ENCODE measurements at regions not wholly inside any gene's neighbourhood (a gene's known extent, or its start where the extent isn't known, plus 50 kb on each side); places are given as distances from the start of the nearest gene placed in this dataset.
A peak's percentile ranks its signal among the peaks of the same experiment; 100 is the strongest.
"Not testable (repeated sequence)": the region's sequence is repeated elsewhere in the genome, so short reads cannot be mapped to it uniquely, and the experiment has no call there.

- no peak for DNase-seq
Observed at GRCh38 chr5:103904651-103905050, 342.1 kb upstream of the NUDT12 start.

GRCh38 chr5:103902893-103903292 lies 340.3 kb upstream of the NUDT12 start:
- DNase-seq, result no peak

- no peak for DNase-seq
Observed at GRCh38 chr5:103901885-103902284, 339.3 kb upstream of the NUDT12 start.

- DNase-seq, result no peak
Observed at GRCh38 chr5:103896593-103896992, 334.0 kb upstream of the NUDT12 start.

GRCh38 chr5:103895738-103896137 lies 333.1 kb upstream of the NUDT12 start:
- no peak for DNase-seq

- DNase-seq, result peak; percentile 72
Observed at GRCh38 chr5:103894882-103895281, 332.3 kb upstream of the NUDT12 start.

- no peak for DNase-seq
Observed at GRCh38 chr5:103891151-103891550, 328.6 kb upstream of the NUDT12 start.

GRCh38 chr5:103890313-103890712 lies 327.7 kb upstream of the NUDT12 start:
- no peak for DNase-seq

GRCh38 chr5:103889500-103890209 lies 327.1 kb upstream of the NUDT12 start:
- no peak for DNase-seq

- no peak for DNase-seq
Observed at GRCh38 chr5:103886826-103887225, 324.2 kb upstream of the NUDT12 start.

- DNase-seq, result no peak
Observed at GRCh38 chr5:103883143-103883542, 320.6 kb upstream of the NUDT12 start.

GRCh38 chr5:103881560-103881959 lies 319.0 kb upstream of the NUDT12 start:
- no peak for DNase-seq

GRCh38 chr5:103867857-103868598 lies 305.4 kb upstream of the NUDT12 start:
- no peak for DNase-seq

- no peak for DNase-seq
Observed at GRCh38 chr5:103866169-103866568, 303.6 kb upstream of the NUDT12 start.

- DNase-seq, result no peak
Observed at GRCh38 chr5:103862398-103862797, 299.8 kb upstream of the NUDT12 start.

GRCh38 chr5:103860327-103860726 lies 297.7 kb upstream of the NUDT12 start:
- no peak for DNase-seq

GRCh38 chr5:103858367-103858766 lies 295.8 kb upstream of the NUDT12 start:
- not testable (repeated sequence) for DNase-seq

GRCh38 chr5:103851091-103851490 lies 288.5 kb upstream of the NUDT12 start:
- DNase-seq, result no peak

- no peak for DNase-seq
Observed at GRCh38 chr5:103849934-103850333, 287.3 kb upstream of the NUDT12 start.

GRCh38 chr5:103847060-103847459 lies 284.5 kb upstream of the NUDT12 start:
- DNase-seq, result no peak

GRCh38 chr5:103842936-103843335 lies 280.3 kb upstream of the NUDT12 start:
- no peak for DNase-seq

- DNase-seq, result no peak
Observed at GRCh38 chr5:103840600-103840999, 278.0 kb upstream of the NUDT12 start.

- DNase-seq, result peak; percentile 72
Observed at GRCh38 chr5:103834216-103834615, 271.6 kb upstream of the NUDT12 start.

GRCh38 chr5:103829585-103829984 lies 267.0 kb upstream of the NUDT12 start:
- DNase-seq, result no peak

- no peak for DNase-seq
Observed at GRCh38 chr5:103827976-103828375, 265.4 kb upstream of the NUDT12 start.

Data from islet precursor cell (in vitro differentiated cells).